Gastrocnemius medialis (tissue), 4 donors: ENCODE measurements at regions not wholly inside any gene's neighbourhood (a gene's known extent, or its start where the extent isn't known, plus 50 kb on each side); places are given as distances from the start of the nearest gene placed in this dataset.

Source experiments
- POLR2A ChIP-seq, 2 donors: fragments of 450-650 bp; IDR thresholded peaks; one replicate each; pipeline ENCODE4 v1.6.1; 2017; ENCODE audit warnings: antibody characterized with exemption in 2 of 2, mild to moderate bottlenecking in 2 of 2, moderate library complexity in 2 of 2
- TF ChIP-seq, protein P1 (sequence below), 5 experiments: fragments of 450-650 bp in 3 of 5; fragments of 200-600 bp in 2 of 5; sonication (generic) in 2 of 5; IDR thresholded peaks in 4 of 5; conservative IDR thresholded peaks in 1 of 5; 1 replicate in 4 of 5; 2 replicates in 1 of 5; pipeline ENCODE4 v1.5.1; 2016 to 2019; ENCODE audit warnings: antibody characterized with exemption in 5 of 5, mild to moderate bottlenecking in 3 of 5, moderate library complexity in 3 of 5

DNA sequence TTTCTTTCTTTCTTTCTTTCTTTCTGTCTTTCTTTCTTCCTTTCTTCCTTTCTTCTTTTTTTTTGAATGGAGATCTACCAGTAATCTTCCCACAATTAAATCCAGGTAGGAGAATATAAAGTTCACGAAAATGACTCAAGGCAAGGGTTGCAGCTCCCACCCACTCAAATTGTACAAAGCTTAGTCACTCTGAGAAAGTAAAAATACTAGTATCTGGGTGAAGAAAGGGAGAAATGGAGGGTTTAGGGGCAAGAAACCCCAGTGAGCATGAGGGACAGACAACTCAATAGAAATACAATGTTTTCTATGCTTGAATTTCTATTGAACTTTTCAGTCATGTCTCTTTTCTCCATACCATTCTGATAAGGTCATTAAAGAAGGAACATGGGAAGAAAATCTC is 200.8 kb downstream of the GATA3 start:
- TF ChIP-seq, protein P1, sequence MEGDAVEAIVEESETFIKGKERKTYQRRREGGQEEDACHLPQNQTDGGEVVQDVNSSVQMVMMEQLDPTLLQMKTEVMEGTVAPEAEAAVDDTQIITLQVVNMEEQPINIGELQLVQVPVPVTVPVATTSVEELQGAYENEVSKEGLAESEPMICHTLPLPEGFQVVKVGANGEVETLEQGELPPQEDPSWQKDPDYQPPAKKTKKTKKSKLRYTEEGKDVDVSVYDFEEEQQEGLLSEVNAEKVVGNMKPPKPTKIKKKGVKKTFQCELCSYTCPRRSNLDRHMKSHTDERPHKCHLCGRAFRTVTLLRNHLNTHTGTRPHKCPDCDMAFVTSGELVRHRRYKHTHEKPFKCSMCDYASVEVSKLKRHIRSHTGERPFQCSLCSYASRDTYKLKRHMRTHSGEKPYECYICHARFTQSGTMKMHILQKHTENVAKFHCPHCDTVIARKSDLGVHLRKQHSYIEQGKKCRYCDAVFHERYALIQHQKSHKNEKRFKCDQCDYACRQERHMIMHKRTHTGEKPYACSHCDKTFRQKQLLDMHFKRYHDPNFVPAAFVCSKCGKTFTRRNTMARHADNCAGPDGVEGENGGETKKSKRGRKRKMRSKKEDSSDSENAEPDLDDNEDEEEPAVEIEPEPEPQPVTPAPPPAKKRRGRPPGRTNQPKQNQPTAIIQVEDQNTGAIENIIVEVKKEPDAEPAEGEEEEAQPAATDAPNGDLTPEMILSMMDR (IDR thresholded peaks at IDR 0.05 in 4 of 5, conservative IDR thresholded peaks at IDR 0.05 in 1 of 5) = no peak
- TF ChIP-seq POLR2A (IDR thresholded peaks at IDR 0.05) = no peak
